Hepatocyte (in vitro differentiated cells): ENCODE measurements at regions not wholly inside any gene's neighbourhood (a gene's known extent, or its start where the extent isn't known, plus 50 kb on each side); places are given as distances from the start of the nearest gene placed in this dataset.

ENCODE experiments used
- DNase-seq: peaks from one replicate; pipeline ENCODE4 v3.0.0-alpha.2; 2016; ENCODE audit warnings: low spot score
- H2AFZ ChIP-seq: fragments of 200-600 bp; sonication (generic); 2 replicates; pipeline ENCODE4 v1.6.0; 2016; ENCODE audit warnings: antibody characterized with exemption, mild to moderate bottlenecking
- H3K27ac ChIP-seq: fragments of 200-600 bp; sonication (generic); 2 replicates; pipeline ENCODE4 v1.5.1; 2016; ENCODE audit warnings: mild to moderate bottlenecking
- H3K27me3 ChIP-seq: fragments of 200-600 bp; sonication (generic); 2 replicates; pipeline ENCODE4 v1.6.1; 2016
- H3K36me3 ChIP-seq: fragments of 200-600 bp; sonication (generic); replicated peaks from 2 replicates; pipeline ENCODE4 v1.5.1; 2016; ENCODE audit warnings: low read depth; ENCODE audit not compliant: insufficient read depth
- H3K4me1 ChIP-seq: fragments of 200-600 bp; sonication (generic); 2 replicates; pipeline ENCODE4 v1.5.1; 2016; ENCODE audit warnings: mild to moderate bottlenecking, moderate library complexity; ENCODE audit not compliant: insufficient read depth
- H3K4me2 ChIP-seq: fragments of 200-600 bp; sonication (generic); 2 replicates; pipeline ENCODE4 v1.6.0; 2016
- H3K4me3 ChIP-seq: fragments of 200-600 bp; sonication (generic); 2 replicates; pipeline ENCODE4 v1.5.1; 2016; ENCODE audit warnings: mild to moderate bottlenecking
- H3K79me2 ChIP-seq: fragments of 200-600 bp; sonication (generic); 2 replicates; pipeline ENCODE4 v1.6.0; 2017; ENCODE audit warnings: mild to moderate bottlenecking
- H3K9me2 ChIP-seq: fragments of 200-600 bp; sonication (generic); replicated peaks from 2 replicates; pipeline ENCODE4 v1.6.0; 2017; ENCODE audit warnings: mild to moderate bottlenecking; ENCODE audit not compliant: insufficient read depth
- H3K9me3 ChIP-seq: fragments of 200-600 bp; sonication (generic); 2 replicates; pipeline ENCODE4 v1.5.1; 2016; ENCODE audit warnings: low read depth, mild to moderate bottlenecking
- H4K20me1 ChIP-seq: fragments of 200-600 bp; sonication (generic); 2 replicates; pipeline ENCODE4 v1.6.0; 2016; ENCODE audit warnings: mild to moderate bottlenecking; ENCODE audit not compliant: insufficient read depth, poor library complexity, severe bottlenecking
- EZH2 ChIP-seq: fragments of 200-600 bp; sonication (generic); IDR thresholded peaks from 2 replicates; pipeline ENCODE4 v1.6.1; 2016; ENCODE audit warnings: antibody characterized with exemption, mild to moderate bottlenecking, borderline replicate concordance
- EZH2phosphoT487 ChIP-seq: fragments of 200-600 bp; sonication (generic); IDR thresholded peaks from one replicate; pipeline ENCODE4 v1.6.1; 2018; ENCODE audit warnings: antibody characterized with exemption, mild to moderate bottlenecking, low read depth, moderate library complexity; ENCODE audit not compliant: unreplicated experiment, severe bottlenecking
- WGBS: methylation state at CpG from one replicate; pipeline ENCODE4 v1.1.6; 2016; ENCODE audit warnings: low lambda C conversion rate; ENCODE audit errors: missing lambda C conversion rate; 5-methylcytosine and 5-hydroxymethylcytosine counted together
- TF ChIP-seq, protein P1 (sequence below): fragments of 200-600 bp; sonication (generic); IDR thresholded peaks from 2 replicates; pipeline ENCODE4 v1.5.1; 2016; ENCODE audit warnings: antibody characterized with exemption, mild to moderate bottlenecking; ENCODE audit not compliant: poor library complexity

DNA sequence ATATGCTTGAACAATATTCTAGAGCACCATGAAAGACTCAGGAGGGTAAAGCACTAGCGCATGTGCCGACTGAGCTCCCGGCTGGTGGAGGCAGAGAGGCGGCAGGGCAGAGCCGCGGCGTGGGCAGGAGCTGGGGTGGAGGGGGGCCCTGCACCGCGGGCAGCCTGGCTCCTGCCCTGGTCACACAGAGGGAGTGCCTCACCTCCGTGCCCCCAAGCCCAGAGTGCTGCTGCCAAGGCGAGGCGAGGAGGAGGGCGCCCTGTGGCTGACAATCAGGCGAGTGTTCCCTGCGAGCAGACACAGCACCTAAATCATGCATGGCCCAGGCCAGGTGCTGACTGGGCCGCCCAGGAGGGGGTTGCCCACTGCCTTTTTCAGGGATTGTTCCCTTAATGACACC lies 105.8 kb upstream of the TNRC6C start:
- DNase-seq = no peak
- no peak overlapping the region for H3K27ac ChIP-seq
- TF ChIP-seq, protein P1, sequence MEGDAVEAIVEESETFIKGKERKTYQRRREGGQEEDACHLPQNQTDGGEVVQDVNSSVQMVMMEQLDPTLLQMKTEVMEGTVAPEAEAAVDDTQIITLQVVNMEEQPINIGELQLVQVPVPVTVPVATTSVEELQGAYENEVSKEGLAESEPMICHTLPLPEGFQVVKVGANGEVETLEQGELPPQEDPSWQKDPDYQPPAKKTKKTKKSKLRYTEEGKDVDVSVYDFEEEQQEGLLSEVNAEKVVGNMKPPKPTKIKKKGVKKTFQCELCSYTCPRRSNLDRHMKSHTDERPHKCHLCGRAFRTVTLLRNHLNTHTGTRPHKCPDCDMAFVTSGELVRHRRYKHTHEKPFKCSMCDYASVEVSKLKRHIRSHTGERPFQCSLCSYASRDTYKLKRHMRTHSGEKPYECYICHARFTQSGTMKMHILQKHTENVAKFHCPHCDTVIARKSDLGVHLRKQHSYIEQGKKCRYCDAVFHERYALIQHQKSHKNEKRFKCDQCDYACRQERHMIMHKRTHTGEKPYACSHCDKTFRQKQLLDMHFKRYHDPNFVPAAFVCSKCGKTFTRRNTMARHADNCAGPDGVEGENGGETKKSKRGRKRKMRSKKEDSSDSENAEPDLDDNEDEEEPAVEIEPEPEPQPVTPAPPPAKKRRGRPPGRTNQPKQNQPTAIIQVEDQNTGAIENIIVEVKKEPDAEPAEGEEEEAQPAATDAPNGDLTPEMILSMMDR = no peak
- no peak for TF ChIP-seq EZH2
- TF ChIP-seq EZH2phosphoT487 = no peak
- no peak overlapping the region for H3K4me3 ChIP-seq
- no peaks in the 10 kb centered on the region for H3K27me3 ChIP-seq
- no peaks in the 10 kb centered on the region for H3K9me3 ChIP-seq
- H3K79me2 ChIP-seq = no peaks in the 10 kb centered on the region
- H4K20me1 ChIP-seq = no peaks in the 10 kb centered on the region
- no peak overlapping the region for H3K4me2 ChIP-seq
- no peak overlapping the region for H2AFZ ChIP-seq
- H3K9me2 ChIP-seq = no peaks in the 10 kb centered on the region
- 97% methylated on average over 16 of the region's 16 CpGs for WGBS
- no peaks in the 10 kb centered on the region for H3K36me3 ChIP-seq
- no peaks in the 10 kb centered on the region for H3K4me1 ChIP-seq

DNA sequence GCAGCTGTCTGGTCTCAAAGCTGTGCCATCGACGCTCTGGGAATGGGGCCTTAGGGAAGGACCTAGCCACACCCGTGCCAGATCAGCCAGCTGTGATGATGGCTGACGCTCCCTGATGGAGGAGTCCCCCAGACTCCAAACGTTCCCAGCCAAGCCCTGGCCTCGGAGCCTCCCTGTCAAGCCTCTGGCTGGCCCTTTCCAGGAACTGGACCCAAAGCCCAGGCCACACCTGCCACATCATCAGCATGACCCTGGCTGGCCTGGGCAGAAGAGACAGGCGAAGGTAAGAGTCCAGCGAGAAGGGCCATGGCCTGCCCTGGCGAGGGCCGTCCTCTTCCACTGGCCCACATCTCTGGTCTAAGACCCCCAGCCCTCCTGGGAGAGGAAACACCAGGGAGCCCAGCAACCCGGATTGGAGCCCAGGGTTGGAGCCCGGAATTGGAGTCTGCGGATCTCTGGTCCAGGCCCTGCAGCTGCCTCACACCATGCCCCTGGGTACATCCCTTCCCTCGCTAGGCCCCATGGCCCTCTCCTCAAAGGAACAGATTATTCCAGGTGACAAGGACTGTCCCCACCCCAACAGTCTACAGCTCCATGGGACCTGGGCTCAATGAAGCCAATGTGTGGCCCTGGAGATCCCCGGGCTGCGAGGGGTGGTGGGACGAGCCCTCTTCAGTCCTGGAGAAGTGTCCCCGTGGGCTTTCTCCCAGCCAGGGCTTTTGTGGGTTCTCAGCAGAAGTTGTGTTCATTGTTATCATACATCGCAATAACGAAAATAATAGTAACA lies 105.1 kb upstream of the TNRC6C start:
- Histone ChIP-seq H3K9me3 (no peaks in the 10 kb centered on the region), H3K27me3 (no peaks in the 10 kb centered on the region), H3K27ac (no peak overlapping the region), H3K36me3 (no peaks in the 10 kb centered on the region), H3K9me2 (no peaks in the 10 kb centered on the region), H3K4me1 (no peaks in the 10 kb centered on the region), H4K20me1 (no peaks in the 10 kb centered on the region), H3K4me2 (no peak overlapping the region), H3K79me2 (no peaks in the 10 kb centered on the region), H2AFZ (no peak overlapping the region), H3K4me3 (no peak overlapping the region)
- no peak for DNase-seq
- TF ChIP-seq, protein P1 = no peak
- no peak for TF ChIP-seq EZH2phosphoT487
- TF ChIP-seq EZH2 = no peak
- WGBS = 93% methylated on average over 20 of the region's 20 CpGs

DNA sequence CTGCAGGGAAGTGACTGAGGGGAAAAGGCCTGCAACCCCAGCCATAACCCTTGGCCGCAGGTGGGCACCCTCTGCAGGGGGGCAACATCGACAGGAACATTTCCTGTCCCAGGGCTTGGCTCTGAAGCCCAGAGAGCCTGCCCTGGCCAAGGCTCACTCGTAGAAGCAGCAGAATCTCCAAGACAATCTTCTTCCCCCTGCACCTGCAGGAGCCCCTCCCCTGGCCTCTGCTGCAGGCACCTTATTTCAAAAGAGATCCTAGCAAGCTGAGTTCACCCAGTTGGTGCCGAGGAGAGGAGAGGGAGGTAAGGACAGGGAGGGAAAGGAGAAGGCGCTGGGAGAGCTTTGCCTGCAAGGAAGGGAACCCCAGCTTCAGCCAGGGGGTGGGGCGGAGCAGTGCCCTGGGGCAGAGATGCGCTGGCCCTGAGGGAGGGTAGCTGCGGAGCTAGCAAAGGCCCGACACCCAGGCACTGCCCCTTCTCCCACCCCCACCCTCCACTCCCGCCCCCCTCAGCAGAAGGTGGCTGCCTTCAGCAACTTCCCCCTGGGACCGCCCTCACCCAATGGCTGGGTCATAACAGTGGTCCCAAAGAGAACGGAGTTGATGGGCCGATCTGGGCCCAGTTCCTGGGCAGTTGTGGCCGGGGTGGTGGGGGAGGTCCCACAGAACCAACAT lies 104.3 kb upstream of the TNRC6C start:
- no peaks in the 10 kb centered on the region for H3K27me3 ChIP-seq
- H4K20me1 ChIP-seq = no peaks in the 10 kb centered on the region
- H3K9me3 ChIP-seq = no peaks in the 10 kb centered on the region
- H3K79me2 ChIP-seq = no peaks in the 10 kb centered on the region
- 85% methylated on average over 12 of the region's 14 CpGs for WGBS
- no peak overlapping the region for H2AFZ ChIP-seq
- TF ChIP-seq, protein P1 = no peak
- no peak for TF ChIP-seq EZH2
- TF ChIP-seq EZH2phosphoT487 = no peak
- H3K9me2 ChIP-seq = no peaks in the 10 kb centered on the region
- no peaks in the 10 kb centered on the region for H3K4me1 ChIP-seq
- no peaks in the 10 kb centered on the region for H3K36me3 ChIP-seq
- no peak for DNase-seq
- H3K27ac ChIP-seq = no peak overlapping the region
- H3K4me3 ChIP-seq = no peak overlapping the region
- H3K4me2 ChIP-seq = no peak overlapping the region
